Pancreas (tissue), 10 donors: ENCODE measurements at regions not wholly inside any gene's neighbourhood (a gene's known extent, or its start where the extent isn't known, plus 50 kb on each side); places are given as distances from the start of the nearest gene placed in this dataset.

ENCODE experiments used
- ATAC-seq, 4 donors: fragments of 200-7000 bp; cut with Tn5 transposase; one replicate each; pipeline versions ENCODE4 v1.8.0 to v1.9.1; 2020; ENCODE audit warnings: mild to moderate bottlenecking in 4 of 4, moderate library complexity in 4 of 4
- DNase-seq, 6 donors: peaks; one replicate each; pipeline ENCODE4 v3.0.0-alpha.2; 2020
- FAIRE-seq: peaks from 2 replicates; lab custom pipeline; 2012; peaks lifted over from hg19 to GRCh38; lab: Jason Lieb, UNC
- H3K27ac ChIP-seq, 4 donors: fragments of 200-600 bp; sonication (generic); 1 replicate in 3 of 4; 2 replicates in 1 of 4; pipeline versions ENCODE4 v1.5.0 to v1.8.0; 2020
- H3K27me3 ChIP-seq, 4 donors: fragments of 200-600 bp; one replicate each; pipeline ENCODE4 v1.8.0; 2021
- H3K36me3 ChIP-seq, 3 donors: fragments of 200-600 bp; sonication (generic) in 1 of 3; one replicate each; pipeline versions ENCODE4 v1.5.0 to v1.8.0; 2020 to 2021
- H3K4me1 ChIP-seq, 3 donors: fragments of 200-600 bp; one replicate each; pipeline ENCODE4 v1.8.0; 2021
- H3K4me3 ChIP-seq, 4 donors: fragments of 200-600 bp; sonication (generic) in 2 of 4; one replicate each; pipeline versions ENCODE4 v1.5.0 to v1.8.0; 2020 to 2021
- H3K9me3 ChIP-seq, 4 donors: fragments of 200-600 bp; one replicate each; pipeline ENCODE4 v1.8.0; 2021
- CTCF ChIP-seq, 4 donors: fragments of 200-600 bp; sonication (generic) in 3 of 4; IDR thresholded peaks; one replicate each; pipeline versions ENCODE4 v1.5.0 to v1.8.0; 2021; ENCODE audit warnings: antibody characterized with exemption in 4 of 4
- WGBS, 2 donors: extraction: QIAGEN DNeasy Blood & Tissue Kit; methylation state at CpG; one replicate each; pipeline ENCODE4 v1.1.7; 2013; 5-methylcytosine and 5-hydroxymethylcytosine counted together
- intact Hi-C, 3 donors: fragments of 100-400 bp; cut with DNase I; formaldehyde crosslinking; loops; one replicate each; pipeline versions ENCODE4 v1.11.1 to v1.14.2; 2022
- donor health status: healthy with polysubstance abuse.
- donor health status: DM: no; HTN: no; CAD: no; lungs with moderate emphysema.
- donor health status: DM: no; HTN: no; CAD: no.
- donor health status: control.
- donor health status: control.
- donor health status: Bipolar disorder and iron deficiency.
- donor health status: DM: yes; HTN: yes; CAD: no.
- donor health status: DM: no; HTN: no; CAD: no.
- donor health status: DM: no; HTN: no; CAD: no.
- donor health status: DM: yes; HTN: yes; CAD: no.

DNA sequence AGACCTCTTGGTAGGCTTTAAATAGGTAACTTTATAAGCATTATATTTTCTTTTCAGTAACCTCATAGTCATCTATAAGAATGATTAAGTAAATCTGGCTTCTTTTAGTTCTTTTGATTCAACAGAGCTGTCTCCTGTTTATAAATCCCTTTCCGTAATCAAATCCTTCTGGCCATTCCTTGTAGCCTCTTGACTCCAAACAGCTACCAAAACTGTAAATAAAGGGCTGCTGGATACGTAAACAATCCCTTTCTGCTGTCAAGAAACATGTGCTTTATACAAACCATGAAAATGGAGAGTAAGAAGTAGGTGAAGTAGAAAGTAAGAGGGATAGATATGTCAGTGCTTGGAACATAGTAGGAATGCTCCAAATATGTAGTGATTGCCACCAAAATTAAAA lies 183.2 kb upstream of the CASK start:
- Histone ChIP-seq H3K4me1 (no peaks in the 10 kb centered on the region), H3K9me3 (no peaks in the 10 kb centered on the region), H3K36me3 (no peaks in the 10 kb centered on the region), H3K4me3 (no peak overlapping the region), H3K27ac (no peak overlapping the region), H3K27me3 (no peaks in the 10 kb centered on the region)
- TF ChIP-seq CTCF (IDR thresholded peaks at IDR 0.05), result no peak
- DNase-seq (no peak), FAIRE-seq (no peak), ATAC-seq (no peak)
- intact Hi-C loops, result no loop called here
- 59 to 79% methylated on average over 2 of the region's 2 CpGs for WGBS, 2 donors

DNA sequence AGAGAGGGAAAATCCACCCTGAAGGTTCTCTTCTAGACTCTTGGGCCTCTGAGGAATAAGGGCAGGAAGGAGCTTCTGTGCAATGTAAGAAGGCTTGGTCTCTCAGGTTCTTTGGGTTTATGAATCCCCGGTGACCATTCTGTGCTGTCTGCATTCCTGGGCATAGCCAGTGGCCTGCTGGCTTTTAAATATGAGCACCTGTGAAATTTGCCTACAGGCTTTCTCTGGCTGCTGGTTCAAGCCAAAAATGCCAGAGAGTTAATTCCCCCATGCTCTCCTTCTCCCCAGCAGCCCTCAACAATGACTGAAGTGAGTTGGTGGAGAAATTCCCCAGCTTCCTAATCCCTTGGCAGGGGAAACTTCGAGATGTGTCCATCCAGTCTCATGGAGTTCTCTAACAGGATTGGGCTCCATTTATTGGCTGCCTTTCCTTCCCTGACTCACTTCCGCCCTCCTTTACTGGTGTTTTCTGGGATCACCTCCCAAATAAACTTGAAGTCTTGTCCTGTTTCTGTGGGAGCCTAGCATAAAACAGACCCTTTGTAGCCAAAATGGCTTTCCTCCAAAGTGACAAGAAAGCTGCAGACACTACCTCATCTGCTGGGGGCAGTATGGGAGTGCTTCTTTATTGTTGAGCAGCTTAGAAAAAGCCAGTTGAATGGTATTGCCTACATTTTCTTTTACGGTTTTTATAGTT lies 179.4 kb upstream of the CASK start:
- H3K4me1 ChIP-seq, result no peaks in the 10 kb centered on the region
- H3K4me3 ChIP-seq, result no peak overlapping the region
- 73 to 86% methylated on average over 4 of the region's 4 CpGs for WGBS, 2 donors
- no peak for DNase-seq
- no peaks in the 10 kb centered on the region for H3K27me3 ChIP-seq
- FAIRE-seq, result no peak
- intact Hi-C loops, result no loop called here
- H3K36me3 ChIP-seq, result no peaks in the 10 kb centered on the region
- H3K27ac ChIP-seq, result no peak overlapping the region
- H3K9me3 ChIP-seq, result no peaks in the 10 kb centered on the region
- TF ChIP-seq CTCF (IDR thresholded peaks at IDR 0.05), result no peak
- no peak for ATAC-seq

- DNase-seq (no peak), ATAC-seq (no peak), FAIRE-seq (no peak)
- Histone ChIP-seq H3K36me3 (no peaks in the 10 kb centered on the region), H3K4me3 (no peak overlapping the region), H3K4me1 (no peaks in the 10 kb centered on the region), H3K27ac (no peak overlapping the region), H3K27me3 (no peaks in the 10 kb centered on the region), H3K9me3 (no peaks in the 10 kb centered on the region)
- no peak for TF ChIP-seq CTCF (IDR thresholded peaks at IDR 0.05)
- 66 to 76% methylated on average over 11 of the region's 11 CpGs for WGBS, 2 donors
- intact Hi-C loops, result no loop called here
Observed at GRCh38 chrX:42098900-42099299, 175.5 kb upstream of the CASK start.

GRCh38 chrX:42097486-42097885 lies 174.1 kb upstream of the CASK start:
- 72 to 76% methylated on average over 4 of the region's 4 CpGs for WGBS, 2 donors
- Histone ChIP-seq H3K27me3 (peaks cover 0 to 5% (median 0%) of the 10 kb centered on the region in 4 donors), H3K27ac (no peak overlapping the region), H3K9me3 (no peaks in the 10 kb centered on the region), H3K36me3 (no peaks in the 10 kb centered on the region), H3K4me3 (no peak overlapping the region), H3K4me1 (no peaks in the 10 kb centered on the region)
- ATAC-seq, result no peak
- intact Hi-C loops, result no loop called here
- FAIRE-seq, result no peak
- no peak for DNase-seq
- TF ChIP-seq CTCF (IDR thresholded peaks at IDR 0.05), result no peak

- H3K36me3 ChIP-seq, result no peaks in the 10 kb centered on the region
- WGBS, 2 donors, result 59 to 65% methylated on average over 9 of the region's 9 CpGs
- peaks cover 0 to 5% (median 0%) of the 10 kb centered on the region in 4 donors for H3K27me3 ChIP-seq
- ATAC-seq (peak in 3 of 4 donors; percentile 25 to 56 (median 56)), DNase-seq (peak in 1 of 6 donors; percentile 21), FAIRE-seq (no peak)
- H3K4me1 ChIP-seq, result no peaks in the 10 kb centered on the region
- intact Hi-C loops, result no loop called here
- H3K9me3 ChIP-seq, result no peaks in the 10 kb centered on the region
- TF ChIP-seq CTCF (IDR thresholded peaks at IDR 0.05), result no peak
- H3K27ac ChIP-seq, result no peak overlapping the region
- H3K4me3 ChIP-seq, result no peak overlapping the region
Observed at GRCh38 chrX:42096265-42096920, 173.0 kb upstream of the CASK start.
